ENCODE measurements at regions not wholly inside any gene's neighbourhood (a gene's known extent, or its start where the extent isn't known, plus 50 kb on each side); places are given as distances from the start of the nearest gene placed in this dataset.

GRCh38 chr1:164369698-164370365, 189.2 kb upstream of the PBX1 start:
- TF ChIP-seq CTCF (IDR thresholded peaks at IDR 0.05; ENCODE audit: insufficient read depth, low read depth, low read length), result no peak
- TF ChIP-seq EZH2 (IDR thresholded peaks at IDR 0.05; ENCODE audit: insufficient read depth, low read length), result no peak

Measured in astrocyte (in vitro differentiated cells and primary cell).